ENCODE measurements at regions not wholly inside any gene's neighbourhood (a gene's known extent, or its start where the extent isn't known, plus 50 kb on each side); places are given as distances from the start of the nearest gene placed in this dataset.

DNA sequence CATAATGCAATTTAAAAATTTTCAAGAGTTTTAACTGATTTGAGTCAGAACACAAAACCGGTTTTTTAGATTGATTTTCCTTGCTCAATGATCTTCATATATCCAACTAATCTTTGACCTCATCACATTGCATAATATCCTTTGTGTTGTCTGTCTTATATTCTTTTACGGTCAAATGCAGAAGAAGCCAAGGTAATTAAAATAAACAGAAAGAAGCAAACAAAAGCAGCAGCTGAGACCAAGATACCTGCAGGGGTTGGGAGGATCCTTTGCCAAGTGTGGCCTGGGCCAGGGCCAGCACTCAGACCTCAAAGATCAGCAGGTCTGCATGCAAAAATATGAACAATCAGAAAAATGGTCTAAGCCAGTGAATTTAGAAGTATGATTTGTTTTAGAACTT, 428.9 kb upstream of the NETO1 start:
- no peaks in the 10 kb centered on the region for H3K36me3 ChIP-seq (ENCODE audit: control insufficient read depth, insufficient read depth, low read length)
- DNase-seq (ENCODE audit: low read depth in 2 of 2): peak in 1 of 2 donors; percentile 4
- TF ChIP-seq, protein P1, sequence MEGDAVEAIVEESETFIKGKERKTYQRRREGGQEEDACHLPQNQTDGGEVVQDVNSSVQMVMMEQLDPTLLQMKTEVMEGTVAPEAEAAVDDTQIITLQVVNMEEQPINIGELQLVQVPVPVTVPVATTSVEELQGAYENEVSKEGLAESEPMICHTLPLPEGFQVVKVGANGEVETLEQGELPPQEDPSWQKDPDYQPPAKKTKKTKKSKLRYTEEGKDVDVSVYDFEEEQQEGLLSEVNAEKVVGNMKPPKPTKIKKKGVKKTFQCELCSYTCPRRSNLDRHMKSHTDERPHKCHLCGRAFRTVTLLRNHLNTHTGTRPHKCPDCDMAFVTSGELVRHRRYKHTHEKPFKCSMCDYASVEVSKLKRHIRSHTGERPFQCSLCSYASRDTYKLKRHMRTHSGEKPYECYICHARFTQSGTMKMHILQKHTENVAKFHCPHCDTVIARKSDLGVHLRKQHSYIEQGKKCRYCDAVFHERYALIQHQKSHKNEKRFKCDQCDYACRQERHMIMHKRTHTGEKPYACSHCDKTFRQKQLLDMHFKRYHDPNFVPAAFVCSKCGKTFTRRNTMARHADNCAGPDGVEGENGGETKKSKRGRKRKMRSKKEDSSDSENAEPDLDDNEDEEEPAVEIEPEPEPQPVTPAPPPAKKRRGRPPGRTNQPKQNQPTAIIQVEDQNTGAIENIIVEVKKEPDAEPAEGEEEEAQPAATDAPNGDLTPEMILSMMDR (conservative IDR thresholded peaks at IDR 0.05 in 1 of 2, IDR thresholded peaks at IDR 0.05 in 1 of 2; ENCODE audit: low read depth in 1 of 2, low read length in 2 of 2): no peak
- TF ChIP-seq EZH2 (IDR thresholded peaks at IDR 0.05; ENCODE audit: low read length, missing control alignments): no peak
- H3K9ac ChIP-seq (ENCODE audit: insufficient read depth, low read length): no peak overlapping the region
- H3K9me3 ChIP-seq (ENCODE audit: control insufficient read depth, insufficient read depth, low read depth, low read length): no peaks in the 10 kb centered on the region
- no peaks in the 10 kb centered on the region for H4K20me1 ChIP-seq (ENCODE audit: control insufficient read depth, extremely low read depth, insufficient read depth, low read length)
- H3K4me2 ChIP-seq (ENCODE audit: extremely low read depth, insufficient read depth, low read length): no peak overlapping the region
- H3K27ac ChIP-seq (ENCODE audit: insufficient read depth, low read length): no peak overlapping the region
- no peaks in the 10 kb centered on the region for H3K79me2 ChIP-seq (ENCODE audit: control insufficient read depth, insufficient read depth, low read length)
- H3K4me3 ChIP-seq (replicated peaks in 1 of 4; ENCODE audit: control extremely low read depth in 1 of 4, insufficient read depth in 1 of 4, low read depth in 3 of 4, low read length in 4 of 4): no peak overlapping the region
- H3K27me3 ChIP-seq (ENCODE audit: control insufficient read depth, insufficient read depth, low read length): no peaks in the 10 kb centered on the region
- H3K4me1 ChIP-seq (ENCODE audit: control insufficient read depth, extremely low read depth, insufficient read depth, low read length): no peaks in the 10 kb centered on the region
- no peak overlapping the region for H2AFZ ChIP-seq (ENCODE audit: low read length)

DNA sequence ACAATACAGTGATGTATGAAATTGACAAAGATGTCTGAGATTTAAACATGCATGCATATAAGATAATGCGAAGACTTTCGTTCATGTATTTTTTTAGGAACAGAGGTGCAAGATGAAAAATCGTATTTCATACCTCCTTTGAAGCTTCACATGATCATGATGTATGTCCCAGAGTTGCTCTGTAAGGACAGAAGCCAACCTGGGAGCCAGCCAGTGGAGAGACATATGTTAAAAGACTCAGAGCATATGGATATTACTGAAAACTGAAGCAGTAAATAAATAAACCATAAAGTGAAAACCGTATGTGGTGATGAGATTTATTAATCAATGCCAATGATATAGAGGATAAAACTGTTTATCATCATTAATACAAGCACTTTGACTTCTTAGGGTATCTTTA, 424.4 kb upstream of the NETO1 start:
- no peak overlapping the region for H2AFZ ChIP-seq (ENCODE audit: low read length)
- DNase-seq (ENCODE audit: low read depth in 2 of 2): no peak
- no peaks in the 10 kb centered on the region for H3K79me2 ChIP-seq (ENCODE audit: control insufficient read depth, insufficient read depth, low read length)
- no peaks in the 10 kb centered on the region for H4K20me1 ChIP-seq (ENCODE audit: control insufficient read depth, extremely low read depth, insufficient read depth, low read length)
- H3K36me3 ChIP-seq (ENCODE audit: control insufficient read depth, insufficient read depth, low read length): no peaks in the 10 kb centered on the region
- no peaks in the 10 kb centered on the region for H3K9me3 ChIP-seq (ENCODE audit: control insufficient read depth, insufficient read depth, low read depth, low read length)
- H3K27me3 ChIP-seq (ENCODE audit: control insufficient read depth, insufficient read depth, low read length): no peaks in the 10 kb centered on the region
- TF ChIP-seq EZH2 (IDR thresholded peaks at IDR 0.05; ENCODE audit: low read length, missing control alignments): no peak
- TF ChIP-seq, protein P1 (conservative IDR thresholded peaks at IDR 0.05 in 1 of 2, IDR thresholded peaks at IDR 0.05 in 1 of 2; ENCODE audit: low read depth in 1 of 2, low read length in 2 of 2): no peak
- H3K27ac ChIP-seq (ENCODE audit: insufficient read depth, low read length): no peak overlapping the region
- H3K4me1 ChIP-seq (ENCODE audit: control insufficient read depth, extremely low read depth, insufficient read depth, low read length): no peaks in the 10 kb centered on the region
- H3K4me2 ChIP-seq (ENCODE audit: extremely low read depth, insufficient read depth, low read length): no peak overlapping the region
- no peak overlapping the region for H3K9ac ChIP-seq (ENCODE audit: insufficient read depth, low read length)
- no peak overlapping the region for H3K4me3 ChIP-seq (replicated peaks in 1 of 4; ENCODE audit: control extremely low read depth in 1 of 4, insufficient read depth in 1 of 4, low read depth in 3 of 4, low read length in 4 of 4)

DNA sequence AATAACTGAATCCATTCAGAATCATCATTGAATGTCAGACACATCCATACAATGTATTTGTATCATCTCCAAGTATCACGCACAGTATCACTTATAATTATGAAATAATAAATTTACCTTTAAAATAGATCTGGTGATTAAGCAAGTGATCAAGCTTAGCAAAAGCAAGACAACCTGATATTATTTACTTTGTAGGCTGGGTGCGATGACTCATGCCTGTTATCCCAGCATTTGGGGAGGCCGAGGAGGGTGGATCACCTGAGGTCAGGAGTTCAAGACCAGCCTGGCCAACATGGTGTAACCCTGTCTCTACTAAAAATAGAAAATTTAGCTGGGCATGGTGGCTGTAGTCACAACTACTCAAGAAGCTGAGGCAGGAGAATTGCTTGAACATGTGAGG, 421.0 kb upstream of the NETO1 start:
- no peak for DNase-seq (ENCODE audit: low read depth in 2 of 2)
- H3K9me3 ChIP-seq (ENCODE audit: control insufficient read depth, insufficient read depth, low read depth, low read length): no peaks in the 10 kb centered on the region
- no peaks in the 10 kb centered on the region for H3K4me1 ChIP-seq (ENCODE audit: control insufficient read depth, extremely low read depth, insufficient read depth, low read length)
- H3K79me2 ChIP-seq (ENCODE audit: control insufficient read depth, insufficient read depth, low read length): no peaks in the 10 kb centered on the region
- no peaks in the 10 kb centered on the region for H3K36me3 ChIP-seq (ENCODE audit: control insufficient read depth, insufficient read depth, low read length)
- no peak overlapping the region for H3K9ac ChIP-seq (ENCODE audit: insufficient read depth, low read length)
- no peak overlapping the region for H3K27ac ChIP-seq (ENCODE audit: insufficient read depth, low read length)
- no peak overlapping the region for H3K4me3 ChIP-seq (replicated peaks in 1 of 4; ENCODE audit: control extremely low read depth in 1 of 4, insufficient read depth in 1 of 4, low read depth in 3 of 4, low read length in 4 of 4)
- no peak overlapping the region for H3K4me2 ChIP-seq (ENCODE audit: extremely low read depth, insufficient read depth, low read length)
- no peaks in the 10 kb centered on the region for H3K27me3 ChIP-seq (ENCODE audit: control insufficient read depth, insufficient read depth, low read length)
- no peaks in the 10 kb centered on the region for H4K20me1 ChIP-seq (ENCODE audit: control insufficient read depth, extremely low read depth, insufficient read depth, low read length)
- TF ChIP-seq, protein P1 (conservative IDR thresholded peaks at IDR 0.05 in 1 of 2, IDR thresholded peaks at IDR 0.05 in 1 of 2; ENCODE audit: low read depth in 1 of 2, low read length in 2 of 2): no peak
- TF ChIP-seq EZH2 (IDR thresholded peaks at IDR 0.05; ENCODE audit: low read length, missing control alignments): no peak
- no peak overlapping the region for H2AFZ ChIP-seq (ENCODE audit: low read length)

All from fibroblast of lung (primary cell).